Esophagus muscularis mucosa (tissue), 3 donors: ENCODE measurements at regions not wholly inside any gene's neighbourhood (a gene's known extent, or its start where the extent isn't known, plus 50 kb on each side); places are given as distances from the start of the nearest gene placed in this dataset.

Source experiments
- POLR2A ChIP-seq: fragments of 450-650 bp; IDR thresholded peaks from one replicate; pipeline ENCODE4 v1.6.1; 2017; ENCODE audit warnings: antibody characterized with exemption, moderate library complexity, mild to moderate bottlenecking, low read depth
- TF ChIP-seq, protein P1 (sequence below), 3 experiments: fragments of 200-600 bp in 2 of 3; fragments of 450-650 bp in 1 of 3; sonication (generic) in 2 of 3; IDR thresholded peaks; one replicate each; pipeline ENCODE4 v1.5.1; 2017 to 2019; ENCODE audit warnings: antibody characterized with exemption in 3 of 3, mild to moderate bottlenecking in 2 of 3, moderate library complexity in 1 of 3

GRCh38 chr16:79466111-79466510 lies 134.4 kb downstream of the MAF start:
- no peak for TF ChIP-seq POLR2A
- TF ChIP-seq, protein P1, sequence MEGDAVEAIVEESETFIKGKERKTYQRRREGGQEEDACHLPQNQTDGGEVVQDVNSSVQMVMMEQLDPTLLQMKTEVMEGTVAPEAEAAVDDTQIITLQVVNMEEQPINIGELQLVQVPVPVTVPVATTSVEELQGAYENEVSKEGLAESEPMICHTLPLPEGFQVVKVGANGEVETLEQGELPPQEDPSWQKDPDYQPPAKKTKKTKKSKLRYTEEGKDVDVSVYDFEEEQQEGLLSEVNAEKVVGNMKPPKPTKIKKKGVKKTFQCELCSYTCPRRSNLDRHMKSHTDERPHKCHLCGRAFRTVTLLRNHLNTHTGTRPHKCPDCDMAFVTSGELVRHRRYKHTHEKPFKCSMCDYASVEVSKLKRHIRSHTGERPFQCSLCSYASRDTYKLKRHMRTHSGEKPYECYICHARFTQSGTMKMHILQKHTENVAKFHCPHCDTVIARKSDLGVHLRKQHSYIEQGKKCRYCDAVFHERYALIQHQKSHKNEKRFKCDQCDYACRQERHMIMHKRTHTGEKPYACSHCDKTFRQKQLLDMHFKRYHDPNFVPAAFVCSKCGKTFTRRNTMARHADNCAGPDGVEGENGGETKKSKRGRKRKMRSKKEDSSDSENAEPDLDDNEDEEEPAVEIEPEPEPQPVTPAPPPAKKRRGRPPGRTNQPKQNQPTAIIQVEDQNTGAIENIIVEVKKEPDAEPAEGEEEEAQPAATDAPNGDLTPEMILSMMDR (IDR thresholded peaks at IDR 0.05): no peak
